WTC11 (cell line): ENCODE measurements at regions not wholly inside any gene's neighbourhood (a gene's known extent, or its start where the extent isn't known, plus 50 kb on each side); places are given as distances from the start of the nearest gene placed in this dataset.

ENCODE experiments used
- ATAC-seq: fragments of 200-7000 bp; cut with Tn5 transposase; 2 replicates; pipeline ENCODE4 v1.10.0; 2021; ENCODE audit warnings: mild to moderate bottlenecking, moderate library complexity
- CTCF ChIA-PET: fragments of 300-600 bp; sonication (Branson Sonifier 250); formaldehyde crosslinking; loops from one replicate; lab custom pipeline; 2021; ENCODE audit warnings: antibody characterized with exemption; lab: Charles Lee
- POLR2A ChIA-PET: fragments of 350-600 bp; sonication (Branson Sonifier 250); formaldehyde crosslinking; loops from one replicate; lab custom pipeline; 2021; ENCODE audit warnings: antibody characterized with exemption; lab: Charles Lee
- DNase-seq: peaks from one replicate; pipeline ENCODE4 v3.0.0; 2021; ENCODE audit warnings: low spot score
- H3K27ac Mint-ChIP-seq: 2 replicates; pipeline ENCODE4 v1.8.0; 2021; ENCODE audit warnings: mixed read lengths
- H3K27me3 Mint-ChIP-seq: 2 replicates; pipeline ENCODE4 v1.8.0; 2021; ENCODE audit warnings: low read depth, mild to moderate bottlenecking, moderate library complexity, mixed read lengths
- H3K36me3 Mint-ChIP-seq: 2 replicates; pipeline ENCODE4 v1.8.0; 2021; ENCODE audit warnings: mixed read lengths
- H3K4me1 Mint-ChIP-seq: 2 replicates; pipeline ENCODE4 v1.8.0; 2022; ENCODE audit warnings: mixed read lengths
- H3K4me3 Mint-ChIP-seq: 2 replicates; pipeline ENCODE4 v1.8.0; 2021; ENCODE audit warnings: mild to moderate bottlenecking, moderate library complexity, mixed read lengths
- H3K9me3 Mint-ChIP-seq: 2 replicates; pipeline ENCODE4 v1.8.0; 2021; ENCODE audit warnings: mixed read lengths
- ATF2 ChIP-seq: sonication (generic); formaldehyde crosslinking; IDR thresholded peaks from 2 replicates; pipeline ENCODE4 v1.8.1; 2022; ENCODE audit warnings: low read depth, missing genetic modification reagents, borderline replicate concordance
- ERG ChIP-seq: fragments of 250-450 bp; sonication (Bioruptor Pico); IDR thresholded peaks from 2 replicates; pipeline ENCODE4 v1.8.0; 2021; ENCODE audit warnings: mild to moderate bottlenecking
- ETV6 ChIP-seq: sonication (generic); formaldehyde crosslinking; IDR thresholded peaks from 2 replicates; pipeline ENCODE4 v1.8.1; 2022; ENCODE audit warnings: mild to moderate bottlenecking, missing genetic modification reagents
- FOXK1 ChIP-seq: sonication (generic); formaldehyde crosslinking; IDR thresholded peaks from 2 replicates; pipeline ENCODE4 v1.8.0; 2022; ENCODE audit warnings: mild to moderate bottlenecking, moderate library complexity, missing genetic modification reagents
- FOXP4 ChIP-seq: sonication (generic); formaldehyde crosslinking; IDR thresholded peaks from 2 replicates; pipeline ENCODE4 v1.8.0; 2022; ENCODE audit warnings: mild to moderate bottlenecking, missing genetic modification reagents
- JAZF1 ChIP-seq: fragments of 250-450 bp; sonication (Bioruptor Pico); IDR thresholded peaks from 2 replicates; pipeline ENCODE4 v1.9.0; 2021; ENCODE audit warnings: moderate library complexity, mild to moderate bottlenecking, inconsistent platforms
- JUN ChIP-seq: sonication (generic); formaldehyde crosslinking; IDR thresholded peaks from 2 replicates; pipeline ENCODE4 v1.8.0; 2023; ENCODE audit warnings: mild to moderate bottlenecking, missing genetic modification reagents
- KAT7 ChIP-seq: sonication (generic); formaldehyde crosslinking; IDR thresholded peaks from 2 replicates; pipeline ENCODE4 v1.8.1; 2023; ENCODE audit warnings: missing genetic modification reagents, mild to moderate bottlenecking, borderline replicate concordance
- MLX ChIP-seq: sonication (generic); formaldehyde crosslinking; IDR thresholded peaks from 2 replicates; pipeline ENCODE4 v1.8.1; 2023; ENCODE audit warnings: mild to moderate bottlenecking, missing genetic modification reagents, moderate library complexity
- NFYB ChIP-seq: sonication (generic); formaldehyde crosslinking; conservative IDR thresholded peaks from 2 replicates; pipeline ENCODE4 v1.8.0; 2022; ENCODE audit warnings: low read depth, missing genetic modification reagents
- NR1H2 ChIP-seq: sonication (generic); formaldehyde crosslinking; IDR thresholded peaks from 2 replicates; pipeline ENCODE4 v1.9.0; 2021; ENCODE audit warnings: mild to moderate bottlenecking, moderate library complexity, missing genetic modification reagents
- NR2C2 ChIP-seq: sonication (generic); formaldehyde crosslinking; IDR thresholded peaks from 2 replicates; pipeline ENCODE4 v1.8.0; 2022; ENCODE audit warnings: mild to moderate bottlenecking, missing genetic modification reagents
- PRDM15 ChIP-seq: sonication (generic); formaldehyde crosslinking; IDR thresholded peaks from 2 replicates; pipeline ENCODE4 v1.8.0; 2022; ENCODE audit warnings: missing genetic modification reagents
- RORB ChIP-seq: fragments of 250-450 bp; sonication (Bioruptor Pico); IDR thresholded peaks from 2 replicates; pipeline ENCODE4 v1.9.0; 2021; ENCODE audit warnings: mild to moderate bottlenecking
- ZNF232 ChIP-seq: sonication (generic); formaldehyde crosslinking; IDR thresholded peaks from 2 replicates; pipeline ENCODE4 v1.8.0; 2022; ENCODE audit warnings: mild to moderate bottlenecking, missing genetic modification reagents
- ZNF263 ChIP-seq: sonication (generic); formaldehyde crosslinking; IDR thresholded peaks from 2 replicates; pipeline ENCODE4 v1.8.1; 2022; ENCODE audit warnings: low read depth, mild to moderate bottlenecking, moderate library complexity, missing genetic modification reagents
- ZNF532 ChIP-seq: fragments of 250-450 bp; sonication (Bioruptor Pico); IDR thresholded peaks from 2 replicates; pipeline ENCODE4 v1.9.0; 2021; ENCODE audit warnings: mild to moderate bottlenecking, borderline replicate concordance
- ZNF671 ChIP-seq: fragments of 250-450 bp; sonication (Bioruptor Pico); IDR thresholded peaks from 2 replicates; pipeline ENCODE4 v1.8.0; 2021; ENCODE audit warnings: mild to moderate bottlenecking

GRCh38 chr12:114265036-114265435, 140.9 kb downstream of the TBX5 start:
- H3K9me3 Mint-ChIP-seq = peaks cover 4% of the 10 kb centered on the region; the same call in 1 of the 2 replicates
- H3K4me3 Mint-ChIP-seq = no peak overlapping the region
- H3K36me3 Mint-ChIP-seq = no peaks in the 10 kb centered on the region
- DNase-seq = no peak
- POLR2A ChIA-PET = no interaction called here
- H3K27me3 Mint-ChIP-seq = peaks cover 8% of the 10 kb centered on the region
- no peak for ATAC-seq
- CTCF ChIA-PET = no interaction called here
- no peak for TF ChIP-seq ZNF232 (CRISPR knock-in tag)
- no peak for TF ChIP-seq FOXP4 (CRISPR knock-in tag)
- no peak for TF ChIP-seq ZNF532
- no peak for TF ChIP-seq NR1H2 (CRISPR knock-in tag)
- TF ChIP-seq JUN = no peak
- TF ChIP-seq FOXK1 (CRISPR knock-in tag) = no peak
- no peak for TF ChIP-seq ERG (CRISPR knock-in tag)
- TF ChIP-seq NFYB (CRISPR knock-in tag) = no peak
- no peak for TF ChIP-seq ZNF263 (CRISPR knock-in tag)
- no peak for TF ChIP-seq NR2C2 (CRISPR knock-in tag)
- TF ChIP-seq ATF2 (CRISPR knock-in tag) = no peak
- no peak overlapping the region for H3K27ac Mint-ChIP-seq
- H3K4me1 Mint-ChIP-seq = peaks cover 31% of the 10 kb centered on the region

DNA sequence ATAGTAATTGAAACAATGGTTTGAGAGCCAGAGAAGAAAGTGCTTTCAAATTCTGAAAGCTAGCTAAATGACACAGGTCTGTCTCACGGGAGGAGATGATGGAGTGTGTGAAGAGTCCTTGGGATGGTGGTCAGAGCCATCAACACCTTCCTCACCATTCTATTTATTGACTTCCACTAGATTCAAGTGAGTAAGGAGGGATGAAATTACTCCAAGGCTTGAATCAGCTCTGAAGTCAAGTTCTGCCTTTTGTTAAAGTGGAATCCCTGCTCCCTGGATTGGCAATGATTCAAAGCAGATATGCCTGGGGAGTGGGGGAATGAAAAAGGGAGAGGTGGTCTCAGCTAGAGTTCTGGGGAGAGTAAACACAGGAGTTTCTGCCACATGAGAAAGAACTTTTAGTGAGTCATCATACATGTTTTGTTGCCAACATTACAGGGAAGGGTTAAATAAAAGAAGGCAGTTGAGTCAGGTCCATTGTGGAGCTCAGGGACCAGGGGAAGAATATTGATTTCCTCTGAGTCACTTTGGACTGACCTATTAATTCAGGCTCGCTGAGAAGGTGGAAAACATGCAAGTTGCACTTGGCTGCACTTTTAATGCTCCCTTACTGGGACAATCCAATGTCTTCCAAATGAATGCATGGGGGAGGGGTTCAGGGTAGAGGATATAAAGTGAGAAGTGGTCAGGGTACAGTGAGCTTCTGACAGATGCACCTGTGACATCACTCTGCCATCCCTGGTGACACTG, 142.7 kb downstream of the TBX5 start:
- ChIA-PET CTCF (no interaction called here), POLR2A (no interaction called here)
- Mint-ChIP-seq H3K4me3 (no peak overlapping the region), H3K4me1 (peaks cover 21% of the 10 kb centered on the region), H3K27me3 (peaks cover 8% of the 10 kb centered on the region), H3K36me3 (no peaks in the 10 kb centered on the region), H3K9me3 (peaks cover 4% of the 10 kb centered on the region; the same call in 1 of the 2 replicates), H3K27ac (no peak overlapping the region)
- ATAC-seq (no peak), DNase-seq (no peak)
- TF ChIP-seq ZNF671 = no peak
- TF ChIP-seq KAT7 (CRISPR knock-in tag) = no peak
- no peak for TF ChIP-seq FOXP4 (CRISPR knock-in tag)
- TF ChIP-seq ETV6 = no peak
- TF ChIP-seq JUN = no peak
- no peak for TF ChIP-seq PRDM15
- no peak for TF ChIP-seq JAZF1
- no peak for TF ChIP-seq RORB (CRISPR knock-in tag)
- no peak for TF ChIP-seq MLX (CRISPR knock-in tag)
